SK-N-SH treated with all-trans-retinoic acid at 6 μM for 48 hours (cell line): ENCODE measurements at regions not wholly inside any gene's neighbourhood (a gene's known extent, or its start where the extent isn't known, plus 50 kb on each side); places are given as distances from the start of the nearest gene placed in this dataset.
A peak's percentile ranks its signal among the peaks of the same experiment; 100 is the strongest.

Experiments
- ATAC-seq: fragments of 200-7000 bp; cut with Tn5 transposase; 3 replicates; pipeline ENCODE4 v1.9.1; 2020; ENCODE audit warnings: mild to moderate bottlenecking, moderate library complexity
- ARNTL ChIP-seq: fragments of 450-650 bp; formaldehyde crosslinking; IDR thresholded peaks from 2 replicates; pipeline ENCODE4 v1.5.0; 2020; ENCODE audit warnings: low read depth, mild to moderate bottlenecking, moderate library complexity, borderline replicate concordance
- BACH2 ChIP-seq: fragments of 250-450 bp; sonication (Bioruptor Pico); IDR thresholded peaks from 2 replicates; pipeline ENCODE4 v1.9.0; 2021; ENCODE audit warnings: mild to moderate bottlenecking, borderline replicate concordance
- CREB5 ChIP-seq: fragments of 250-450 bp; sonication (Bioruptor Pico); IDR thresholded peaks from 2 replicates; pipeline ENCODE4 v1.5.1; 2020; ENCODE audit warnings: low read depth, mild to moderate bottlenecking, moderate library complexity
- CSRNP3 ChIP-seq: fragments of 250-450 bp; sonication (Bioruptor Pico); IDR thresholded peaks from 2 replicates; pipeline ENCODE4 v1.5.1; 2021; ENCODE audit warnings: mild to moderate bottlenecking, moderate library complexity
- ESRRG ChIP-seq: fragments of 250-450 bp; sonication (Bioruptor Pico); IDR thresholded peaks from 2 replicates; pipeline ENCODE4 v1.6.1; 2021; ENCODE audit warnings: mild to moderate bottlenecking
- GLIS3 ChIP-seq: fragments of 250-450 bp; sonication (Bioruptor Pico); IDR thresholded peaks from 2 replicates; pipeline ENCODE4 v1.5.0; 2020; ENCODE audit warnings: mild to moderate bottlenecking, moderate library complexity
- ISL1 ChIP-seq: fragments of 250-450 bp; sonication (Bioruptor Pico); IDR thresholded peaks from 2 replicates; pipeline ENCODE4 v2.1.2; 2022; ENCODE audit warnings: mild to moderate bottlenecking, moderate library complexity
- PATZ1 ChIP-seq: fragments of 250-450 bp; sonication (Bioruptor Pico); IDR thresholded peaks from 2 replicates; pipeline ENCODE4 v1.8.0; 2020; ENCODE audit warnings: mild to moderate bottlenecking, moderate library complexity, borderline replicate concordance
- PPARA ChIP-seq: fragments of 250-450 bp; sonication (Bioruptor Pico); IDR thresholded peaks from 2 replicates; pipeline ENCODE4 v1.5.0; 2020; ENCODE audit warnings: mild to moderate bottlenecking, borderline replicate concordance
- RARB ChIP-seq: fragments of 250-450 bp; sonication (Bioruptor Pico); IDR thresholded peaks from 2 replicates; pipeline ENCODE4 v1.8.0; 2021; ENCODE audit warnings: mild to moderate bottlenecking, moderate library complexity
- TCF4 ChIP-seq: fragments of 250-450 bp; sonication (Bioruptor Pico); IDR thresholded peaks from 2 replicates; pipeline ENCODE4 v1.8.0; 2021; ENCODE audit warnings: mild to moderate bottlenecking, moderate library complexity, borderline replicate concordance
- TOX ChIP-seq: fragments of 250-450 bp; sonication (Bioruptor Pico); IDR thresholded peaks from 2 replicates; pipeline ENCODE4 v1.8.0; 2021; ENCODE audit warnings: mild to moderate bottlenecking, moderate library complexity, borderline replicate concordance
- TSHZ2 ChIP-seq: fragments of 250-450 bp; sonication (Bioruptor Pico); IDR thresholded peaks from 2 replicates; pipeline ENCODE4 v1.5.0; 2020; ENCODE audit warnings: mild to moderate bottlenecking, moderate library complexity
- ZC3H10 ChIP-seq: fragments of 250-450 bp; sonication (Bioruptor Pico); IDR thresholded peaks from 2 replicates; pipeline ENCODE4 v1.5.1; 2021; ENCODE audit warnings: mild to moderate bottlenecking, moderate library complexity
- ZFP3 ChIP-seq: fragments of 250-450 bp; sonication (Bioruptor Pico); IDR thresholded peaks from 2 replicates; pipeline ENCODE4 v1.5.0; 2020; ENCODE audit warnings: mild to moderate bottlenecking, moderate library complexity
- ZFP30 ChIP-seq: fragments of 450-650 bp; formaldehyde crosslinking; IDR thresholded peaks from 2 replicates; pipeline ENCODE4 v1.5.0; 2022; ENCODE audit warnings: mild to moderate bottlenecking, moderate library complexity
- ZNF565 ChIP-seq: fragments of 450-650 bp; formaldehyde crosslinking; conservative IDR thresholded peaks from 2 replicates; pipeline ENCODE4 v1.5.0; 2020; ENCODE audit warnings: low read depth, mild to moderate bottlenecking, moderate library complexity
- ZNF70 ChIP-seq: fragments of 450-650 bp; formaldehyde crosslinking; IDR thresholded peaks from 2 replicates; pipeline ENCODE4 v1.5.0; 2020; ENCODE audit warnings: mild to moderate bottlenecking, moderate library complexity

- ATAC-seq, result peak; percentile 6; the same call in 2 of the 3 replicates
- TF ChIP-seq ZNF565 (CRISPR knock-in tag) (no peak), TOX (CRISPR knock-in tag) (no peak), ZNF70 (CRISPR knock-in tag) (no peak), RARB (no peak), PPARA (CRISPR knock-in tag) (no peak), PATZ1 (no peak), BACH2 (CRISPR knock-in tag) (no peak), CSRNP3 (CRISPR knock-in tag) (no peak)
These were observed 276.9 kb upstream of the E2F7 start for GRCh38 chr12:77342253-77342652.

GRCh38 chr12:77339610-77340009, 274.2 kb upstream of the E2F7 start:
- peak; percentile 59 for ATAC-seq
- TF ChIP-seq ZFP30 (CRISPR knock-in tag) (no peak), ZFP3 (CRISPR knock-in tag) (no peak), ZC3H10 (CRISPR knock-in tag) (no peak), ARNTL (CRISPR knock-in tag) (no peak)

GRCh38 chr12:77337362-77337761, 272.0 kb upstream of the E2F7 start:
- TF ChIP-seq GLIS3 (CRISPR knock-in tag) (no peak), PPARA (CRISPR knock-in tag) (no peak), PATZ1 (no peak), RARB (no peak), ARNTL (CRISPR knock-in tag) (no peak), TCF4 (CRISPR knock-in tag) (no peak), ZC3H10 (CRISPR knock-in tag) (no peak), ISL1 (CRISPR knock-in tag) (no peak), TSHZ2 (CRISPR knock-in tag) (no peak), BACH2 (CRISPR knock-in tag) (no peak), ZFP30 (CRISPR knock-in tag) (no peak), ESRRG (no peak), CREB5 (no peak)
- ATAC-seq, result peak; percentile 85

GRCh38 chr12:77334806-77335205, 269.4 kb upstream of the E2F7 start:
- TF ChIP-seq ISL1 (CRISPR knock-in tag) (no peak), CSRNP3 (CRISPR knock-in tag) (no peak), ZFP3 (CRISPR knock-in tag) (no peak), TCF4 (CRISPR knock-in tag) (no peak), ZC3H10 (CRISPR knock-in tag) (no peak), BACH2 (CRISPR knock-in tag) (no peak), ZFP30 (CRISPR knock-in tag) (no peak), TSHZ2 (CRISPR knock-in tag) (no peak), GLIS3 (CRISPR knock-in tag) (no peak), ZNF70 (CRISPR knock-in tag) (no peak), PATZ1 (no peak)
- ATAC-seq, result no peak
